HK-2 (cell line): ENCODE measurements at regions not wholly inside any gene's neighbourhood (a gene's known extent, or its start where the extent isn't known, plus 50 kb on each side); places are given as distances from the start of the nearest gene placed in this dataset.
"Not testable (repeated sequence)": the region's sequence is repeated elsewhere in the genome, so short reads cannot be mapped to it uniquely, and the experiment has no call there.

Experiments used
- DNase-seq: peaks from one replicate; pipeline ENCODE4 v3.0.0-alpha.2; 2018; ENCODE audit not compliant: unreplicated experiment

DNA sequence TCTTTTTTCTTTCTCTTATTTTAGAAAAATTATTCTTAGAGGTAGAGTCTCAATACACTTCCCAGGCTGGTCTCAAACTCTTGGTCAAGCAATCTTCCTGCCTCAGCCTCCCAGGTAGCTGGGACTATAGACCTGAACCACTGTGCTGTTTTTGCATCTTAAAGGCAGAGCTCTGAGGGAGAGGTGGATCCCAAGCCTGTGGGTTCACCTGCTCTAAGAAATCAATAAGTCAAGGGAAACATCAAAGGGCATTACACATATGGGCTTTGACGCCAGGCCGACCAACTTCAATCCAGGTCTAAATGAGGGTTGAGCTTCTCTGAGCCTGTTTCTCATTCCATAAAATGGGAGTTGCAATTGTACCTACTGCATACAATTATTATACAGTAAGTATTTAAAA is 223.9 kb downstream of the LY86 start:
- DNase-seq: no peak

DNA sequence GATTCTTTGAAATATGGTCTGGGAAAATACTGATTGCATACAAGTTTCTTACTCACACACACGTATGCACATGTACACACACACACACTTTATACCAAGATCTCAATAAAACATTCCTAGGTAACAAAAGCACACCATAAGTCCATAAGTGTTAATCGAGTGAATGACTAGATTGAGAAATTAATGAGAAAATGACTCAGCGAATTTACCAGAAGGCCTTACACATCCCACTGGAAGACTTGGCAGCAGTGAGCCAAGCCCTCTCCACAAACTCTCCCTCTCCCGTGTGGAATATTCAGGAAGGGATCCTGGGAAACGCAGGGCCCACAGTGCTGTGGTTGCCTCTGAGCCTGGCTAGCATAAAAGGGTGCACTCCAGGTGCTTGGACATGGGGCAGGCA is 227.2 kb downstream of the LY86 start:
- DNase-seq: no peak

DNA sequence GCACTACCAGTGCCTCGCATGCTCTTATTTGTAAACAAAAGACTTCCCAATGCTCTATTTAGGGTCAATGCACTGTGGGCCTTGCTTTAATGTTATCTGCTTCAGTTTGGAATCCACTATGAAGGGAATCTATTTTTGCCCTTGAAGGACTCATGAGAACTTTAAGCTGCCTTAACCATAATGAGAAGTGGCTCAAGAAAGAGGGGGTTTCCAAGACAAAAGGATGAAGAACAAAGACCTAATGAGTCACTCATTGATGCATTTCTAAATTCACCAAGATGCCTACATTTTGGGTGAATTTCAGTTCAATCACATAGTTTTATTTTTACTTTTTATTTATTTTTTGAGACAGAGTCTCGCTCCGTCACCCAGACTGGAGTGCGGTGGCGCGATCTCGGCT is 228.2 kb downstream of the LY86 start:
- no peak for DNase-seq

DNA sequence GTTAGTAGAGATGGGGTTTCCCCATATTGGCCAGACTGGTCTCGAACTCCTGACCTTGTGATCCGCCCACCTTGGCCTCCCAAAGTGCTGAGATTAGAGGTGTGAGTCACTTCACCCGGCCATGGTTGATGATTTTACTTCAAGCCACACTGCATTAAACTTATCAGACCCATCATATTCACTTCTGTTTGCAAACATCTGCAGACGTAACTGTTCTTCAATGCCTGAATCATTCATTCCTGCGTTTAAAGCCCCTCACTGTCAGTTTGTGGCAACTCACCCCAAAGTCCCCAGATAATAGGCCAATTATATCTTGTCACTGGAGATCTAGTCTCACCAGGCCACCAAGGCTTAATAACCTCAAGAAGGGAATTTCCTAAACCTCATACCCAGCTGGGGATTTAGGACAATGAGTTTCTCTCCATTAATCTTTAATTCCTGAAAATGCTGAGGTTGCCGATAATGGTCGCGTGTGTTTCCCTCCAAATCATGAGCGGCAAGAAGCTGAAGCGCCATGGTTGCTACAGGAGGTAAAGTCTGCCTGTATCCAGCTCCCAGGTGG is 229.6 kb downstream of the LY86 start:
- DNase-seq: no peak

DNA sequence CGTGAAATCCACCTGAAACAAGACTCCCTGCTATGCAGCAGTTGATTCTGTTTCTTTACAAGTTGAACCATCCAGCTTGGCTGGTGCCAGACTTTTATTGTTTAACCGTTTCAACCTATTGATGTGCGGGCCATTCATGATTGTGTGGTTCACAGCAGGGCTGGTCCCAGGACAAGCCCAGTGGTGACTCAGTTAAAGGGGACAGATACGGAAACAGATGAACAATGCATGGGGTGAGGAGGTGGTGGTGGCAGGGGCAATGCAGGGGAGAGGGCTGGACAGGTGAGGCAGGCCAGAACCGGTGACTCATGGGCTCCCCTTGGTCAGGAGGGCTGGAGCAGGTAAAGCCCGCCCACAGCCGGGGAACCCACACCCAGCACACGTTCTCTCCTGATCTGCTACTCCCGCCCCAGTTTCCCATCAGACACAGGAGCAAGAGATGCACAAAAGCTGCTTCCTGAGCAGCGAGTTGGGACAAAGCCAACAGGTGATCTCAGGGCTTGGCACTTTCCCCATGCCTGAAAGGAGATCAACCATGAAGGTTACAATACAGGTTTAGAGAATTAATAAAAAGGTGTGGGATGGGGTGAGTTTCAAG is 232.2 kb downstream of the LY86 start:
- DNase-seq: no peak

DNA sequence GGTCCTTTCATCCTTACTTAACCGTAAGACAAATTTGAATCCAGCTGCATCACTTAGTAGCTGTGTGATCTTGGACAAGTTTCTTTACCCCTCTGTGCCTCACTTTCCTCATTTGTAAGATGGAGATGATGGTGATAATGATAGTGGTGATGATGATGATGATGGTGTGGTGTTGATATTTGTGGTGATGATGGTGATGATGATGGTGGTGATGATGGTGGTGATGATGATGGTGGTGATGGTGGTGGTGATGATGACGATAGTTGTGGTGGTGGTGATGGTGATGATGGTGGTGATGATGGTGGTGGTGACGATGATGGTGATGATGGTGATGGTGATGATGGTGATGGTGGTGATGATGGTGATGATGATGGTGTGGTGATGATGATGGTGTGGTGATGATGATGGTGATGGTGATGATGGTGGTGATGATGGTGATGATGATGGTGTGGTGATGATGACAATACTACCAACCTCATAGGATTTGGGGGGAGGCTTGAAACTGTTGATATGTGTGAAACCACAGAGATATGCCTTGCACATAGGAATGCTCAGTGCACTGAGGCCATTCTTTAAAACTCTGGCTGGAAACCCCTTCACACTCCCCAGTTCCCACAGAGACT is 233.2 kb downstream of the LY86 start:
- no peak for DNase-seq

DNA sequence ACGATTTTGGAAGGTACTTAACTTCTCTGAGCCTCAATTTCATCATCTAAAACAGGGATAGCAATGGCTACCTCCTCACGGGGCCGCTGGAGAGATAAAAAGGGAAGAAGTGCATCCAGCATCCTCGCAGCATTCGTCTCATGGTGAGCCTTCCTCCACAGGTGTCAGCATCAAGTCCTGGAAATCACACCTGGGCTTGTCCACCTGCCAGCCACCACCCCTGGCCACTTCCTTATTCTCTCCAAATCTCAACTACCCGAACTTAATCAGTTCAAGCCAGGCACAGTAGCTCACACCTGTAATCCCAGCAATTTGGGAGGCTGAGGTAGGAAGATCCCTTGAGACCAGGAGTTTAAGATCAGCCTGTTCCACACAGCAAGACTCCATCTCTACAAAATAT is 234.5 kb downstream of the LY86 start:
- DNase-seq: no peak

DNA sequence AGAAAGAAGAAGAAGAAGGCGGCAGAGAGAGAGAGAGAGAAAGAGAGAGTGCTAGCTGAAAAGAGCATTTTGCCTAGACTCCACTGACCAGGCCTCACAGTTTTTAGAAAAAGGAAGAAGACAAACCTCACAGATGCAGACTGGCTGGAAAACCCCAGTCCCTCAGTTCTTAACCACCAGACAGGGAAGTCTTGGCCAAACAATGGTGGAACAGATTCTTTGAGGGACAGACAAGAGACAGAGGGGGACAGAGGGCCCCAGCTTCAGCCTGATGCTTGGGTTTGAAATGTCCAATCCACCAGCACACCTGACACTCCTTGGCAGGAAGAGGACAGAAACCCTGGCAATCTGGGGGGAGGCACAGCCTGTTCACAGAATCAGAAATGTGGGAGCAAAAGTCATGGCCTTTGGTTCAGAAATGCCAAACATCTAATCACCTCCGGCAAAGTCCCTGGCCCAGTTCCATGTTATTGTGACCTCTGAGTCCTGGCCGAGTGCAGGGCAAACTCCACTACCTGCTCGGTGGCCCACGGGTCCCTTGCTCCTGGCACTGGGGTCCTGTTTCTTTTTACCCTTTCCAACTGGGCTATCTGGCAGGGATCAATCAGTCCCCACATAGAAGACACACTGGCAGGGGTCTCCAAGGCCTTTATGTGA is 235.2 kb downstream of the LY86 start:
- DNase-seq: no peak

DNA sequence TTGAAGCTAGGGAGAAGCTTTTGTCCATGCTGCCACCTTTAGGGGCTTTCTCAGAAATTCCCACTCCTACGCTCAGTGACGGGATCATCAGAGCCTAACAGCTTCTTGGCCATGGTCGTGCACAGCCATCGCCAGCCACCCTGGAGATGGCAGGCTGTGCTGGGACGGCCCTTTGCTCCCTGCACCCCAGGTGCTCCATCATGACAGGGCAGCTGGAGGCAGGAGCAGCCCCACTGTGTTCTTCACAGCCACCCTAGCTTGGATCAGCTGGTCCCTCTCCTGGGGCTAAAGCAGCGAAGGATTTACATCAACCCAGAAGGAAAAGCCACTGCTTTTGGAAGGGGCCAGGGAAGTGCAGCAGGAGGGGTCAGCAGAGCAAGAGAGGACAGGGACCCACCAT is 235.9 kb downstream of the LY86 start:
- DNase-seq: no peak

DNA sequence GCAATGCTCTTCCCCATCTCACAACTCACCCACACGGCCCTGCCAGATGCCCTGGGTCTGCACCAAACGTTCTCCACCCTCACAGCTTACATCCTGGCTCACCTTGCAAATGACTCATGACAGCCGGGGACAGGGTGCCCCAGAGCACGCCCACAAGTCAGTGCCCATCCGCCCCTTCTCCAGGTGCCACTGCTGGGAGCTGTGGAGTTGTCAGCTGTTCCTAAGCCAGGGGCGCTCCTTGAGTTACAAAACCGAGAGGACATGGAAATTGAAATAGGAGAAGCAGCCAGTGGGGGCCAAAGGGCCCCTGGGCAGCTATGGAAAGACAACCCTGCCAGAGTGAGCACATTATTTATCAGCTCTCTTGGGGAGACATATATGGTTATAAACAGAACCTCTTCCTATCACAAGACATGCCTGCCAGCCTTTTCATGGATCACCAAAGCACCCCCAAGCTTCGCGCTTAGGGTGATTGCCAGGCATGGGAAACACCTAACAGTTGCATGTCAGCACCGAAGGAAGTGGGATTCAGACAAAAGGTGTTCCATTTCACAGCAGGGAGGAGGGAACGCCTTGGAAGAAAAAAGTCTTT is 236.8 kb downstream of the LY86 start:
- DNase-seq: no peak

DNA sequence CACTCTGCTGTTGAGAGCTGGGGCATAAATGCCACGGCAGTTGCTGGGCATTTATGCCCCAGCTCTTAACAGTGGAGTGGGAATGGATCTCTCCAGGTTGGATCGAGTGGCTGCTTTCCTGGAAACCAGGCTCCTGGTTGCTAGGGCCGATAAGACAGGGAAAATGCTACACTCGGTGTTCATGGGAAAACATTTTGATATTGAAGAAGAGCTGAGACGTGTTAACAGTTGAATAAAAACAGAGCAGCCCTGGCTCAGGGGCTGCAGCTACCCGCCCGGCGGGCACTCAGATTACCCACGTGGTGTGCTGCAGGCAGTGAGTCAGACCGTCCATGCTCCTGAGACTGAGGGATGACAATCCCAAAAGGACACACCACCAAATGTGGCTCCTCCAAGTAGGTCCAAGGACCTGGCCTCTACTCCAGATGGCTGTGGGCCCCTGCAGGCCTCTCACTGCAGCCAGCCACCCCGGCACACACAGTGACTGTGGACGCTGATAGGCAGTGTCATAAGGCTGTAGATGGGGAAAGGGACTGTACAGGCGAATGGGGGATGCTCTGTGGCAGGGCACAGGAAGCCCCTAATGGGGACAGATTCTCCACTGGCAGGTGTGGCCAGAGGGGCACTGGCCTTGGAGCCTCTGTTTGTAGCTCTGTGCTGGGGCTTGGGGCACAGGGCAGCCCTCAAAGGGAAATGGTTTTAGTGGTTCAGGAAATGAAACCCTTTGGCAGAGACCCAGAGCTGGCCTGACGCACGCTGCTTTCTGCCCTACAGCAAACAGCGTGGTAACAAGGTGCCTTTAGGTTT is 237.8 kb downstream of the LY86 start:
- no peak for DNase-seq

DNA sequence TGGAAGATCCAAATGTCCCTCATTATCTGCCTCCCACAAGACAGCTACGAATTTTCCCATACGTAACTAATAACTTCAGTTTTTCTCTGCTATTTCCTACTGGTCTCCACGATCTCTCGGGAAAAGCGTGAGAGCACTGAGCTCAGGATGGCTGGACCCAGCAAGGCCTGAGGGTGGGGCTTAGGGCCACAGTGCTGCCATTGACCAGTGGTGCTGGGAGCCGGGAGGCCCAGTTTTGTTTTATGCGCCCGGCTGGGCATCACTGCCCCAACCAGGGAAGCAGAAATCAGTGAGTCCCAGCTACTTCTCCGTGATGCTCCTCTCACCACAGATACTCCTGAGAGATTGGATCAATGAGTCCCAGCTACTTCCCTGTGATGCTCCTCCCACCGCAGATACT is 238.4 kb downstream of the LY86 start:
- no peak for DNase-seq

DNA sequence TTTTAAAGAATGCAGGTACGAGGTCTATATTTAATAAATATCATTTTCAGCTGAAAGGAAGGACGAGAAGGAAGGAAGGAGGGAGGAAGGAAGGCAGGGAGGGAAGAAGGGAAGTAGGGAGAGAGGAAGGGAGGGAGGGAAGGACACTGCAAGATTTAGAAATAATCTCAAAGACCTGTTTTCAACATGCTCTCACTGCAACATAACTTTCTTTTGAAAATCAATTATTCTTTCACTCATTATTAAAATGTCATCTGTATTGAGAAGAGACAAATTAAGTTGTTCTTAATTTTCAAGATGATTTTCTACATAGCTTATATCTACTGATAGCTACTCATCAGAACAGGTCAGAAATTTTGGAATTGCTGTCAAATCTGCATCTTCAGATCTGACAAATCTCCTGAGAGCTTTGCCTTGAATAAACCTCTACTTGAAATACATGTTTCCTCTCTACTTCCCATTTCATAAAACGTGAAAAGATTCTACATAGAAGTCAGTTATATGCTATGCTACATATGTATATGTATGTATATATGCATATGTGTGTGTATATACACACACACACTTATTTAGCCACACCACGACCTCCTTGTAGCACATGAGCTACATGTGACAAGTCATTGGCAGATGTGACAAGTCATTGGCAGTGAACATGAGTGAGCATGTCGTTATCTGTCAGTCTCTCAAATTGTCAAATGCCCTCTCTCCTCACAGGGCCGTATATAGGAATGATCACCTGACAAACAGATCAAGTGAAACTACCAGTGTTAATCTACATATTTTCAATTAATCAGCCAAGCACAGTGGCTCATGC is 241.6 kb downstream of the LY86 start:
- DNase-seq: no peak

DNA sequence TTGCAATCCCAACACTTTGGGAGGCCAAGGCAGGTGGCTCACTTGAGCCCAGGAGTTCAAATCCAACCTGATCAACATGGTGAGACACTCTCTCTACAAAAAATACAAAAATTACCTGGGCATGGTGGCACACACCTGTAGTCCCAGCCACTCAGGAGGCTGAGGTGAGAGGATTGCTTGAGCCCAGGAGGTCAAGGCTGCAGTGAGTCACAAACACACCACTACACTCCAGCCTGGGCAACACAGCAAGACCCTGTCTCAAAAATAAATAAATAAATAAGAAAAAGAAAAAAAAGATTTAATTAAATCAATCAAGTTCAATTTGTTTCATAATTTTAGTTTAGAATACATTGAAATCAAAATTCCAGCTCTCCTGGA is 242.2 kb downstream of the LY86 start:
- not testable (repeated sequence) for DNase-seq

DNA sequence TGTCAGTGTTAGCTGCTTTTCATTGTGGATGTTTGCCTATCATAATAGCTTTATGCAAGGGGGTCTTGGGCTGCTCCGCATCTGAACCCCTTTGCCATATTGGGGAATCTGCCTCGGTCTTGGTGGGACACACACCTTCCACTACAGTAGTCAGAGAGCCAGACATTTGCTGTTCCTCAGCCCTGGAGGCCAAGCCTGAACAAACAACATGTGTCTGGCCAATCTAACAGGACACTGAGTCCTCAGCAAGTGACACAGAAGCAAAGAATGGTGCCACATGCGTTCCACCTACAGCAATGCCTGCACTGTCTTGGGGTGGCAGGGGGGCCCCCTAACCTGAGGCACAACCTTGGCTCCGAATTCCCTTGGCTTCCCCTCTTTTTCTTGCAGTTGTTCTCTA is 243.9 kb downstream of the LY86 start:
- no peak for DNase-seq

DNA sequence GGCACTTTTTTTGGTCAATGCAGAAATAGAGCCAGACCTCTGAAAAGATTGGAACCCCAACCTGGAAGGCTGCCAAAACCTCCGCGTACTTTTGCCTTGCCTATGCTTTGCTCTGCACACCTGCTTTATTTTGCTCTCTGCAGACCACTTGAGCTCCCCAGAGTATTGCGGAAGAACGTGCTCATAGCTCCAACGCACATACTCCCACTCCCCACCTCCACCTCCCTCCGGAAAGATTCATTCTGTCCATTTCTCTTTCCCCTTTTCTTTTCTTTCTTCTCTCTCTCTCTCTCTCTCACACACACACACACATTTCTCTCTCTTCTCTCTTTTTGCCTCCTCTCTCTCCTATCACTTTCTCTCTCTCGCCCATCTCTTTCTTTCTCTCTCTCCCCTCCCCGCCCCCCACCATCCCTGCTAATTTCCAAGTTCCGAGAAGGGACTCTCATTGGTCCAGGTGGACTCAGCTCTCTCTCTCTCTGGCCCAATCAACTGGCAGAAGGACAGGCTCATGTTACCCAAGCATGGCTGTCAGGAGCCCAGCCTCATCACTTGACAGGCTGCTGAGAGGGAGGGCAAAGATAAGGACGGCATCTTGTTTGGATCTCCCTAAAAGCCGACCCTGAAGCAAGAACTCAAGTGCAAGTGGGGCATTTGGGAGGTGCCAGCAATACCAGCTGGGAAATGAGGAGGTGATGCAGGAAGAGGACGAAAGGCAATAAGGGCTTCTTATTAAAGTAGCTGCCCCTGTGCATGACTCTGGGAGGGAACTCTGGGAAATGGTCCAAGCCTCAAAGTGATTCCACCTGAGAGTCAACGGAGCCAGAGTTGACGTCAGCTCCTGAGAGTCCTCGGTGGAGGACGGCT is 246.1 kb downstream of the LY86 start:
- DNase-seq: no peak

DNA sequence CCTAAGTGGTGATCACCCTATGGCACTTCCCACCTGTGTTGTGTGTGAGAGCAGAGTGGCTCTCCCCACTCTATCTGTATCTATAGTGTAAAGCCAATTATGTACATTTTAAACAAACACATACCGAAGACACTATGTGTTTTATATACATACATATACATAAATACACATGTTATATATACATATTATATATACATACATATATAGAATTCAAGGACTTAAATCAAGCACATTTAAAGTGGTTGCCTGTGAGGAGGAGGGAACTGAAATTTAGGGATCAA is 246.6 kb downstream of the LY86 start:
- DNase-seq: no peak

DNA sequence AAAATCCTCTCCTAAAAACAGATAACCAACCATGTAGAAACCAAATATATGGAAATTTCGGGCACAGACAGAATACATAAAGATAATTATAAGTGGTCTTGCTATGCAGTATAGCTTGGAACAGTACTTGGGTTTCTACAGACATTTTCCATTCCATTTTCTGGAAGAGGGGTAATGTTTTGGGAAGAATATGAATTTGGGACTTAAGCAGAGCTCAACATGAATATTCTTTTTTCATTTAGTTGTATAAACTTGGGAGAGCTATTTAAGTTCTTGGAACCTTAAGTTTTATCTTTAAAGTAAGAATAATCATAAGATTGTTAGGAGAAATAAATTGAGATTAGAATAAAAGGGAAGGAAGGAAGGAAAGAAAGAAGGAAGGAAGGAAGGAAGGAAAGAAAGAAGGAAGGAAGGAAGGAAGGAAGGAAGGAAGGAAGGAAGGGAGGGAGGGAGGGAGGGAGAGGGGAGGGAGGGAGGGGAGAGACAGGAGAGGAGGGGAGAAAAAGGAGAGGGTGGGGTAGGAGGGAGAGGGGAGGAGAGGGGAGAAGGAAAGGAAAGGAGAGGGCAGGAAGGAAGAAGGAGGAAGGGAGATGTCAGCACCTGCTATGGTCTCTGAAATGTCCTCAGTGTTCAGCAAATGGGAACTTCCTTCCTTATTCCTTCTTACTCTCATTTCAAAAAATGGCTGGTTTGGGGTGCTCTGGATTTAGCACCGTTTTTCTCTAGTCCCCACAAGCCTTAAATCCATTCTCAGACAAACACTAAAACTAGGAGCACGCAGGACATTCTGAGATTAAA is 248.3 kb downstream of the LY86 start:
- DNase-seq: no peak

DNA sequence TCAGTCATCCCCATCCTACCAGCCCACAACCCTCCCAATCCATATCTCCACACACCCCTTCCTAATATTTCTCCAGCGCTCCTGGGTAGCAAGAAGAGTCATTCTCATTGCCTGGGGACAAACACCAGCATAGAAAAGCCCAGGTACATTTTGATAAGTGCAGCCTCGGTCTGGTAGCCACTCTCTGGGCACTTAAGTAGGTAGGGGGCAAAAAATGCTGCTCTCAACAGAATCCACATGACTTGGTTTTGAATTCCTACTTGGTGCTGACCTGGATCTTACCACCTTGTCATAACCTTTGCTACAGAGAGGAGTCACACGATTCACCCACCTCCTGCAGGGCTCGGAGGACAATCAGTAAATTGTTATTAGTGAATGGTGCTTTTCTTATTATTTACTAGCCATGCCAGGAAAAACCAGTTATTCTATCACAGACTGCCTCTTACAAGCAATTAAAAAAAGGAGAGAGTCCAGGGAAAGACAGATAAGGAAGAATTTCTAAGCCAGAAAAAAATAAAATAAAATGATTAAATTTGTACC is 249.1 kb downstream of the LY86 start:
- DNase-seq: no peak
